ENCODE measurements at regions not wholly inside any gene's neighbourhood (a gene's known extent, or its start where the extent isn't known, plus 50 kb on each side); places are given as distances from the start of the nearest gene placed in this dataset.

GRCh38 chr10:90443342-90443741 is 414.5 kb downstream of the HTR7 start:
- TF ChIP-seq CTCF (IDR thresholded peaks at IDR 0.05) (no peak), POLR2AphosphoS5 (IDR thresholded peaks at IDR 0.05) (no peak)
